ENCODE measurements at regions not wholly inside any gene's neighbourhood (a gene's known extent, or its start where the extent isn't known, plus 50 kb on each side); places are given as distances from the start of the nearest gene placed in this dataset.
"Not testable (repeated sequence)": the region's sequence is repeated elsewhere in the genome, so short reads cannot be mapped to it uniquely, and the experiment has no call there.

DNA sequence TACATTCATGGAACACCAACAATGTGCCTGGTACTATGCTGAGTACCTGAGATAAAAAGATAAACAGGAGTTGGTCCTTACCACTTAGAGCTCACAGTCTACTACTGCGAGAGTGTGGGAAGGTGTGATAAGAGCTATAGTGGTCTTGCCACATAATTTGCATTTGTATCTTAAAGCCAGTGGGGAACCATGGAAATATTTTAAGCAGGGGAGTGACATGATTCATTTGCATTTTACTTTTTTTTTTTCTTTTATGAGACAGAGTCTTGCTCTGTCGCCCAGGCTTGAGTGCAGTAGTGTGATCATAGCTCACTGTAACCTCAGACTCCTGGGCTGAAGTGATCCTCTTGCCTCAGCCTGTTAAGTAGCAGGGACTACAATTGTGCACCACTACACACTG is 53.6 kb downstream of the SRGAP2 start:
- not testable (repeated sequence) for DNase-seq

GRCh38 chr1:206261473-206261872 is 58.1 kb downstream of the SRGAP2 start:
- DNase-seq = not testable (repeated sequence)

GRCh38 chr1:206262424-206262823 is 59.1 kb downstream of the SRGAP2 start:
- DNase-seq = not testable (repeated sequence)

DNA sequence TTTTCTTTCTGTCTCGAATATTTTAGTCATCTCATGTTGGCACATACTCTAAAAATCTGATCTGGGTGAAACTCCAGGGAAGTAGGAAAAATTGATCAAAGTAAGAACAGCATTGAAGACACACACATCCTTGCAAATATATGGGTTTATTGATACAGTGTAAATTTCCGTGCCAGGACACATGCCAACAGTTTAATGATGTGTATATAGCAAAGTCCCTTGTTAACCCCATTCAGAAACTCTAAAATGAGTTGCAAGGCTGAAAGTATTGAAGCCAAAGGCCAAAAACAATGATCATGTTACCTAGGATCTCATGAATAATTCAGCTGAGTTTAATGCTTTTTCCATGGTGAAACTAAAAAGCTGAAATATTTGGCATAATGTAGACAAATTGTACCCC is 61.6 kb downstream of the SRGAP2 start:
- DNase-seq = not testable (repeated sequence)

- not testable (repeated sequence) for DNase-seq
Observed at GRCh38 chr1:206271153-206271552, 67.8 kb downstream of the SRGAP2 start.

GRCh38 chr1:206273104-206273503 is 69.8 kb downstream of the SRGAP2 start:
- DNase-seq = not testable (repeated sequence)

GRCh38 chr1:206276143-206276542 is 72.8 kb downstream of the SRGAP2 start:
- not testable (repeated sequence) for DNase-seq

DNA sequence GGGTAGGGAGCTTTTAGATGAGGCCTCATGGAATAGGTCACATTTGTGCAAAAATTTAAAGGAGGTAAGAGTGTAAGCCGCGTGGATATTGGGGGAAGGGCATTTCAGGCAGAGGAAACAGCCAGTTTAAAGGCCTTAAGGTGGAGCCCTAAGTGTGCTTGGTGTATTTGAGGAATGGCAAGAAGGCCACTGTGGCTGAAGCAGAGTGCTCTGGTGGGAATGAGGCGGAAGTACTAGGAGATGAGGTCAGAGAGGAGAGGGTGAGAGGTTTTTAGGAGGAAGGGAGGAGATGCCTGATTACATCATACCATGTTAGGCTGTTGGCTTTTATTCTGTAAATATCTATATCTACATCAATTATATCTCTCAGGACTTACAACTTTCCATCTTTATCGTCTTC is 75.3 kb downstream of the SRGAP2 start:
- DNase-seq = not testable (repeated sequence)

- not testable (repeated sequence) for DNase-seq
Observed at GRCh38 chr1:206280683-206281082, 77.3 kb downstream of the SRGAP2 start.

DNA sequence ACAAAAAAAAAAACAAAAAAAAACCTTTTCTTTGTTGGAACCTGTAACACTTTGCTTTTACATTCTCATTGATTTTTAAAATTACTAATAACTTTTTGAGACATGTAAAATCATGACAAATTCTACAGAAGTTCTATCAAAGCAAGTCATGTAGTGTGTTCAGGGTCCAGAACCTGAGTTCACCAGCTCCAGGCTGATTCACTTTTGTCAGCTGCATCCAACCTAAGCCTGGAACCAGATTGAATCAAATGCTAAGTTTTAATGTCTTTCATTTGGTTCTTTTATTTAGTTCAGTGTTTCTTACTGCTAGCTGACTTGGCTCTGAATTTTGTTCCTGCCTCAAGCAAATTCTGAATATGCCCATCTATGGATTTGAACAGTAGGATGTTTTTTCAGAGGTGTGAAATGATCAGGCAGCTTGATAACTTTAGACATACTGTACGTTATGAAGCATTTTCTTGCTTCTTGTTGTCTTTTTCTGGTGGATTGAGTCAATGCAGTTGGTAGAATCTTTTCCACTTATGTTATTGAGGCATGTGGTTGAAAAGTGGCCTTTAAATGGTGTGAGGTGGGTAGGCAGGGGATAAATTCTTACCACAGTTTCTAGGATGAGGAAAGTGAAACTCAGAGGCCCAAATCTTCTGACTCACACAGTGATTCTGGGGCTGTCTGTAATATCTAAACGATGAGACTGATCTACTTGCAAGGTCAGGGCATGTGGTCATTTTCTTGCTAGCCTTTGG is 78.7 kb downstream of the SRGAP2 start:
- not testable (repeated sequence) for DNase-seq

DNA sequence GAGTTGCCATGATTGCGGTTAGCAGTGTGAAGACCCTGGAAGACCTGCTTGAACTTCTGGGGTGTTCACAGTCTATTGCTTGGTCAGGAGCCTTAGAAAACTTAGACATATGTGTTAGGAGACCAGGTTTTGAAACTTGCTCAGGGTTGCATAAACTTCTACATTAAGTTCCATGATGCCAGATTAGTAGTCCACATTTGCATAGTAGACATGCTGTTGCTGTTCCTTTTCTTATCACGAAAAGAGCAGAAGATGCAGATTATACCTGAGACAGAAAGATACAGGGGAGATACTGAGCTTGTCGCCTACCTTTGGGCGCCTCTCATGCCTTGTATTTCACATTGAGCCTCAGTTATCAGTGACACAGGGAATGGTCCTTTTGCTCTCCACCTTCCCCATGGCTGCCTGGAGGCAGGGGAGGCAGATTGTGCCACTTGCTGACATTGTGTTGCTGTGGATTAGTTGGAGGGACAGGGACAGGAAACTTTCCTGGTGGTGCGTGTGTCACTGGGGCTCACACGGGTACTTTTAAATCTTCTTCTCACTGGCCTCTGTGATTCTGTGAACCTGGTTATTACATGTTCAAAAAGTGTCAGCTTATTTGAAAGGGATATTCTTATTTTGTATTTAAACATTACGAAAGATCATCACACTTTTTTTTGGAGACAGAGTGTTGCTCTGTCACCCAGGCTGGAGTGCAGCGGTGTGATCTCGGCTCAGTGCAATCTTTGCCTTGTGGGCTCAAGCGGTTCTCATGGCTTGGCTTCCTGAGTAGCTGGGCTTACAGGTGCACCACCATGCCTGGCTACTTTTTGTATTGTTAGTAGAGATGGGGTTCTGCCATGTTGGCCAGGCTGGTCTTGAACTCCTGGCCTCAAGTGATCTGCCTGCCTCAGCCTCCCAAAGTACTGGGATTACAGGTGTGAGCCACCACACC is 82.0 kb downstream of the SRGAP2 start:
- DNase-seq = not testable (repeated sequence)

- not testable (repeated sequence) for DNase-seq
Observed at GRCh38 chr1:206287759-206288158, 84.4 kb downstream of the SRGAP2 start.

DNA sequence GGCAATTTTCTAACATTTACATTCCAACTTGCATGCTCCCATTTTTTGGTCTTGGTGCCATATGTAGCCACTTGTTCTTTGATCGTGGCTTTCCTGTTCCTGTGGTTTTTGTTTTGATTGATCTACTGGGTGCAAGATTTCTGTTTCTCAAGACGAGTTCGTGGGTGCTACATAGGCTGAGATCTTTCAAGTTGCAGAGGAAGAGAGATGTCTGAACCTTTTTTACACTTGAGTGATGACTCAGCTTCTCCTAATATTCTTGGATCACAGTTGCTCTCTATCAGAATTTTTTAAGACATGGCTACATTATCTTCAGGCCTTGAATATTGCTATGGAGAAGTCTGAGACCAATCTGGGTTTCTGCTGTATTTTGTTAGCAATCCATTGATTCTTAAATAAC is 85.1 kb downstream of the SRGAP2 start:
- not testable (repeated sequence) for DNase-seq

GRCh38 chr1:206297145-206298031 is 94.0 kb downstream of the SRGAP2 start:
- DNase-seq = not testable (repeated sequence)

DNA sequence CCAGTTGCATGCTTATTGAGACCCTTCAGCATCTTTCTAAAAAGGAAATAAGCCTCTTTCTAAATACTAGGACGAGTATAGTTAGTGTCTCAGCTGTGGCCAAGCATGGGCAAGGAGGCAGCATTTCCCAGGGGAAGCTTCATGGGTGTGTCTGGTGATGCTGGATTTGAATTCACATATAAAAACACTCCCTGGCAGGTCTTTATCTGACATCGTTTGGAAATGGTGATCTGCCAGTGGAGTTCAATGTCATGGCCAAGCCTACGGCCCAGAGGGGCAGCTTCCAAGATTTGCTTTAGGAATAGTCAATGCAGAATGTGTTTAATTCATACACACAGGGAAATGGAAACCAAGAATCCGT is 94.7 kb downstream of the SRGAP2 start:
- DNase-seq = not testable (repeated sequence)

DNA sequence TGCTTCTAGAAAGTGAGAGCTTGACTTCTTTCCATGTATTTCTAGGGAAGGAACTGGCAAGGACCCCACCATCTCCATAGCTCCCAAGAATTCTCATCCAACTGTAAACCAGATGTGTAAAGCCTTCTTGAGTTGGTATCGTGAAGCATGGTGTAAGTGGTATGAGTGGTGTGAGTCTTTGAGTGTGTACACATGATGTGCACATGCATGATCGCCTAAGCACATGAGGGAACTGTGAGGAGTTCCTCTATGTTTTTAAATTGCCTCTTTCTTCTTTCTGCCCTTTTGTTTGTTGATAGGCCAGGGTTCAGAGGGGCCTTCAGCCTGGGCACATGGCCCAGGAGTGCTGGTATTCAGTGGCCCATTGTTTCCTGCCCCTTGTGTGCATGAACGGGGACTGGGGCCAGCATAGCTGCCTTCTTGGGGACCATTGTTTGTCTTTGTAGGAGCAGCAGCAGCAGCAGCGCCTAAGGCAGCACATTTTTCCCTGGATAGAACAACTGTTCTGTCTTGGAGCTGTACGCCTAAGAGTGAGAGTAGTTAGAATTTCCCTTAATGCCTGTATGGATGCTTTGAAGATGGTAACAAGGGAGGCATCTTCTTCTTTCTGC is 95.9 kb downstream of the SRGAP2 start:
- not testable (repeated sequence) for DNase-seq

- not testable (repeated sequence) for DNase-seq
Observed at GRCh38 chr1:206299942-206300341, 96.6 kb downstream of the SRGAP2 start.

GRCh38 chr1:206302056-206302455 is 98.7 kb downstream of the SRGAP2 start:
- DNase-seq = peak in 2 of 58 donors; percentile 6 to 8

- DNase-seq = not testable (repeated sequence)
Observed at GRCh38 chr1:206307442-206307841, 104.1 kb downstream of the SRGAP2 start.

DNA sequence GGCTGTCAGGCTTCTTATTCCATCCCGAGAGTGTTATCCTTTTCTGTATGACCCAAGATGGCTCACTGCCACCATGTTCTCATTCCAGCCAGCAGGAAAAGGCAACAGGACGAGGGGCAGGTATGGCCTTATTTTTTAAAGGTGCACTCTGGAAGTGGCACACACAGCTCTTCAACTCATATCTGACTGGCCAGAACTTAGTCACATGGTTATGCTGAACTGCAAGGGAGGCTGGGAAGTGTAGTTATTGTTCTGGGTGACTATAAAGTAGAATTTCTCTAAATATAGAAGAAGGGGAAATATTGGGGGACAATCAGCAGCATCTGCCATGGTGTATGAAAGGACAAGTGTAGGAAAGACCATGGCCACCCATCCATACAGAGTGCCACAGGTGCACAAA is 107.6 kb downstream of the SRGAP2 start:
- DNase-seq = not testable (repeated sequence)
